SK-N-SH (cell line): ENCODE measurements at regions not wholly inside any gene's neighbourhood (a gene's known extent, or its start where the extent isn't known, plus 50 kb on each side); places are given as distances from the start of the nearest gene placed in this dataset.

Source experiments
- CTCF ChIA-PET: fragments of 300-600, 350-600 bp; formaldehyde crosslinking; extraction: SDS; loops from one replicate; lab custom pipeline; 2021; lab: Yijun Ruan, JAX
- POLR2A ChIA-PET: fragments of 350-600 bp; sonication (Branson Sonifier 250); formaldehyde crosslinking; extraction: SDS; loops from one replicate; lab custom pipeline; 2020; ENCODE audit warnings: antibody characterized with exemption, inconsistent platforms; lab: Yijun Ruan, JAX
- DNase-seq: peaks from one replicate; pipeline ENCODE4 v3.0.0; 2012
- H2AFZ ChIP-seq: fragments of 200-600 bp; sonication (generic); 2 replicates; pipeline ENCODE4 v1.8.1; 2016; ENCODE audit warnings: antibody characterized with exemption, mild to moderate bottlenecking, low read depth
- H3F3A ChIP-seq: fragments of 200-600 bp; sonication (generic); replicated peaks from 2 replicates; pipeline ENCODE3; 2016; ENCODE audit warnings: antibody characterized with exemption, mild to moderate bottlenecking; ENCODE audit not compliant: insufficient read depth
- H3K27ac ChIP-seq, 2 experiments: fragments of 200-500 bp in 1 of 2; fragments of 200-600 bp in 1 of 2; sonication (Bioruptor generic) in 1 of 2; sonication (generic), shearing (Covaris generic) in 1 of 2; 2 replicates each; pipeline versions ENCODE4 v1.5.1 to v1.6.1; 2014 to 2016; ENCODE audit warnings: low read depth in 2 of 2, inconsistent platforms in 1 of 2, low read length in 1 of 2, mild to moderate bottlenecking in 1 of 2, mixed read lengths in 1 of 2
- H3K27me3 ChIP-seq: fragments of 200-600 bp; sonication (generic), shearing (Covaris generic); 2 replicates; pipeline ENCODE4 v1.6.1; 2016; ENCODE audit warnings: mixed run types; ENCODE audit not compliant: insufficient read depth
- H3K36me3 ChIP-seq, 2 experiments: fragments of 200-500 bp in 1 of 2; fragments of 200-600 bp in 1 of 2; sonication (Bioruptor generic) in 1 of 2; sonication (generic) in 1 of 2; replicated peaks in 1 of 2; 2 replicates each; pipeline versions ENCODE3 to v1.5.1; 2014 to 2016; ENCODE audit warnings: low read length in 1 of 2, mild to moderate bottlenecking in 1 of 2; ENCODE audit not compliant: insufficient read depth in 2 of 2, control insufficient read depth in 1 of 2
- H3K4me1 ChIP-seq, 2 experiments: fragments of 200-500 bp in 1 of 2; fragments of 200-600 bp in 1 of 2; sonication (Bioruptor generic) in 1 of 2; sonication (generic), shearing (Covaris generic) in 1 of 2; 2 replicates each; pipeline versions ENCODE4 v1.5.1 to v1.6.1; 2014 to 2016; ENCODE audit warnings: low read depth in 1 of 2, low read length in 1 of 2, mixed run types in 1 of 2; ENCODE audit not compliant: insufficient read depth in 2 of 2, control insufficient read depth in 1 of 2
- H3K4me2 ChIP-seq: fragments of 200-600 bp; sonication (generic), shearing (Covaris generic); 2 replicates; pipeline ENCODE4 v1.6.1; 2017; ENCODE audit warnings: mixed run types
- H3K4me3 ChIP-seq, 2 experiments: fragments of 200-500 bp in 1 of 2; fragments of 200-600 bp in 1 of 2; sonication (Bioruptor generic) in 1 of 2; sonication (generic), shearing (Covaris generic) in 1 of 2; 2 replicates each; pipeline versions ENCODE4 v1.5.1 to v1.8.1; 2014 to 2016; ENCODE audit warnings: low read depth in 2 of 2, inconsistent platforms in 1 of 2, low read length in 1 of 2, mild to moderate bottlenecking in 1 of 2, mixed read lengths in 1 of 2, moderate library complexity in 1 of 2
- H3K79me2 ChIP-seq: fragments of 200-600 bp; sonication (generic); 2 replicates; pipeline ENCODE4 v1.8.1; 2017; ENCODE audit warnings: mild to moderate bottlenecking; ENCODE audit not compliant: insufficient read depth
- H3K9ac ChIP-seq: fragments of 200-600 bp; sonication (generic); 2 replicates; pipeline ENCODE4 v1.6.1; 2017; ENCODE audit warnings: mixed run types
- H3K9me2 ChIP-seq: fragments of 200-600 bp; sonication (generic); 2 replicates; pipeline ENCODE4 v1.6.1; 2017; ENCODE audit warnings: mixed run types
- H3K9me3 ChIP-seq: fragments of 200-600 bp; sonication (generic); 2 replicates; pipeline ENCODE4 v1.6.1; 2017; ENCODE audit warnings: mixed run types, mild to moderate bottlenecking, moderate library complexity
- H4K20me1 ChIP-seq: fragments of 200-600 bp; sonication (generic); 2 replicates; pipeline ENCODE4 v1.6.1; 2017; ENCODE audit warnings: mild to moderate bottlenecking, mixed run types; ENCODE audit not compliant: insufficient read depth
- CTCF ChIP-seq: fragments of 200-600 bp; sonication (generic); IDR thresholded peaks from 2 replicates; pipeline ENCODE4 v1.6.1; 2017; ENCODE audit warnings: antibody characterized with exemption, mild to moderate bottlenecking, moderate library complexity
- ELF1 ChIP-seq: IDR thresholded peaks from 2 replicates; pipeline ENCODE4 v1.4.0; 2012
- FOSL2 ChIP-seq: IDR thresholded peaks from 2 replicates; pipeline ENCODE4 v1.4.0; 2012; ENCODE audit warnings: low read depth, mild to moderate bottlenecking, moderate library complexity, borderline replicate concordance
- FOXJ3 ChIP-seq: sonication (generic); formaldehyde crosslinking; IDR thresholded peaks from 2 replicates; pipeline ENCODE4 v1.5.1; 2020; ENCODE audit warnings: mild to moderate bottlenecking, missing genetic modification reagents
- GABPA ChIP-seq: IDR thresholded peaks from 2 replicates; pipeline ENCODE4 v1.4.0; 2012; ENCODE audit warnings: low read depth, mild to moderate bottlenecking
- GATA2 ChIP-seq: sonication (generic); formaldehyde crosslinking; IDR thresholded peaks from 2 replicates; pipeline ENCODE4 v1.5.0; 2020; ENCODE audit warnings: mild to moderate bottlenecking, missing genetic modification reagents
- IRF3 ChIP-seq: fragments of 150-350 bp; IDR thresholded peaks from 2 replicates; pipeline ENCODE4 v1.6.1; 2016; ENCODE audit warnings: mild to moderate bottlenecking, low read depth, low read length
- JUND ChIP-seq: IDR thresholded peaks from 2 replicates; pipeline ENCODE4 v1.4.0; 2012
- MEF2A ChIP-seq: IDR thresholded peaks from 2 replicates; pipeline ENCODE4 v1.4.0; 2012; ENCODE audit warnings: low read depth, borderline replicate concordance
- RAD21 ChIP-seq: IDR thresholded peaks from 2 replicates; pipeline ENCODE4 v1.6.1; 2012; ENCODE audit warnings: mild to moderate bottlenecking, low read length
- RCOR1 ChIP-seq: fragments of 150-350 bp; IDR thresholded peaks from 2 replicates; pipeline ENCODE4 v1.6.1; 2017; ENCODE audit warnings: antibody characterized with exemption, low read length
- REST ChIP-seq: IDR thresholded peaks from 2 replicates; pipeline ENCODE4 v1.6.1; 2012; ENCODE audit warnings: mild to moderate bottlenecking, low read depth, low read length, moderate library complexity
- RFX5 ChIP-seq: IDR thresholded peaks from 2 replicates; pipeline ENCODE4 v1.6.1; 2012; ENCODE audit warnings: mild to moderate bottlenecking, improper control_type of control experiment, low read length
- SMC3 ChIP-seq: IDR thresholded peaks from 2 replicates; pipeline ENCODE4 v1.6.1; 2012; ENCODE audit warnings: low read depth, low read length, improper control_type of control experiment
- TCF12 ChIP-seq: IDR thresholded peaks from 2 replicates; pipeline ENCODE4 v1.4.0; 2012
- WGBS: methylation state at CpG from one replicate; pipeline ENCODE4 v1.1.6; 2017; ENCODE audit warnings: low lambda C conversion rate; 5-methylcytosine and 5-hydroxymethylcytosine counted together

- no peaks in the 10 kb centered on the region for H3K9me3 ChIP-seq
- no peak overlapping the region for H3K4me2 ChIP-seq
- H3K9ac ChIP-seq = no peak overlapping the region
- no peak overlapping the region for H3K27ac ChIP-seq
- WGBS = 0% methylated on average over 1 of the region's 1 CpG
- no peaks in the 10 kb centered on the region for H4K20me1 ChIP-seq
- no peaks in the 10 kb centered on the region for H3K9me2 ChIP-seq
- H3K27me3 ChIP-seq = no peaks in the 10 kb centered on the region
- no peaks in the 10 kb centered on the region for H3K79me2 ChIP-seq
- no peaks in the 10 kb centered on the region for H3F3A ChIP-seq
- DNase-seq = no peak
- H2AFZ ChIP-seq = no peak overlapping the region
- POLR2A ChIA-PET = no interaction called here
- H3K36me3 ChIP-seq = no peaks in the 10 kb centered on the region
- H3K4me3 ChIP-seq = no peak overlapping the region
- no peaks in the 10 kb centered on the region for H3K4me1 ChIP-seq
- no peak for TF ChIP-seq TCF12
- TF ChIP-seq RCOR1 = no peak
- no peak for TF ChIP-seq MEF2A
- no peak for TF ChIP-seq IRF3
- TF ChIP-seq ELF1 = no peak
- TF ChIP-seq FOSL2 = no peak
- TF ChIP-seq GATA2 (CRISPR knock-in tag) = no peak
- TF ChIP-seq SMC3 = no peak
- no peak for TF ChIP-seq FOXJ3
- TF ChIP-seq RFX5 = no peak
- TF ChIP-seq CTCF = no peak
- no peak for TF ChIP-seq REST
- no peak for TF ChIP-seq JUND
- TF ChIP-seq GABPA = no peak
- no peak for TF ChIP-seq RAD21
- TF ChIP-seq, all 33 proteins: peak for 0
- CTCF ChIA-PET = interaction anchor here (1.6 kb wide), 1 partner anchor 17 kb away, joined by 4 read pairs; no protein-coding TSS in a partner anchor
Measured at GRCh38 chr14:86143248-86143647, 613.3 kb downstream of the FLRT2 start.
